Lung (tissue), 11 donors: ENCODE measurements at regions not wholly inside any gene's neighbourhood (a gene's known extent, or its start where the extent isn't known, plus 50 kb on each side); places are given as distances from the start of the nearest gene placed in this dataset.
A peak's percentile ranks its signal among the peaks of the same experiment; 100 is the strongest.

ENCODE experiments used
- ATAC-seq: fragments of 200-7000 bp; cut with Tn5 transposase; one replicate; pipeline ENCODE4 v1.9.1; 2020; ENCODE audit warnings: moderate number of reproducible peaks; ENCODE audit not compliant: insufficient read depth, low FRiP score
- DNase-seq, 3 donors: peaks; one replicate each; pipeline ENCODE4 v3.0.0-alpha.2; 2013 to 2017
- H3K27ac ChIP-seq, 2 donors: one replicate each; pipeline ENCODE4 v1.5.1; 2013; ENCODE audit warnings: mild to moderate bottlenecking in 2 of 2, moderate library complexity in 2 of 2, control low read depth in 1 of 2, inconsistent platforms in 1 of 2, low read depth in 1 of 2, low read length in 1 of 2
- H3K27me3 ChIP-seq, 3 donors: one replicate each; pipeline ENCODE4 v1.5.1; 2013; ENCODE audit warnings: low read length in 2 of 3; ENCODE audit not compliant: control insufficient read depth in 3 of 3, insufficient read depth in 3 of 3
- H3K36me3 ChIP-seq, 4 donors: one replicate each; pipeline ENCODE4 v1.5.1; 2013; ENCODE audit warnings: low read length in 4 of 4, mild to moderate bottlenecking in 1 of 4, moderate library complexity in 1 of 4; ENCODE audit not compliant: control insufficient read depth in 4 of 4, insufficient read depth in 4 of 4
- H3K4me1 ChIP-seq, 5 donors: one replicate each; pipeline ENCODE4 v1.5.1; 2013; ENCODE audit warnings: low read length in 5 of 5, mild to moderate bottlenecking in 2 of 5, moderate library complexity in 1 of 5; ENCODE audit not compliant: control insufficient read depth in 5 of 5, insufficient read depth in 5 of 5
- H3K4me3 ChIP-seq: one replicate; pipeline ENCODE4 v1.5.1; 2013; ENCODE audit warnings: mild to moderate bottlenecking, control low read depth, moderate library complexity
- H3K9ac ChIP-seq, 2 donors: one replicate each; pipeline ENCODE4 v1.5.1; 2013; ENCODE audit warnings: low read length in 2 of 2, control low read depth in 1 of 2; ENCODE audit not compliant: insufficient read depth in 1 of 2
- H3K9me3 ChIP-seq, 4 donors: one replicate each; pipeline ENCODE4 v1.5.1; 2013; ENCODE audit warnings: low read length in 3 of 4, mild to moderate bottlenecking in 1 of 4, moderate library complexity in 1 of 4; ENCODE audit not compliant: control insufficient read depth in 4 of 4, insufficient read depth in 3 of 4
- WGBS, 2 donors: extraction: QIAGEN DNeasy Blood & Tissue Kit; methylation state at CpG; one replicate each; pipeline ENCODE4 v1.1.7; 2013; 5-methylcytosine and 5-hydroxymethylcytosine counted together
- TF ChIP-seq, protein P1 (sequence below): IDR thresholded peaks from 2 replicates; pipeline ENCODE4 v1.5.1; 2012; ENCODE audit warnings: mild to moderate bottlenecking; ENCODE audit errors: control extremely low read depth, extremely low read depth
- donor health status: control.
- donor health status: control.
- donor health status: Bipolar disorder and iron deficiency.
- donor health status: healthy.
- donor health status: DM: yes; HTN: yes; CAD: no.

GRCh38 chr2:14185906-14186305 lies 446.6 kb upstream of the LRATD1 start:
- no peak overlapping the region for H3K4me3 ChIP-seq
- WGBS, 2 donors = 76 to 78% methylated on average over 2 of the region's 2 CpGs
- H3K27ac ChIP-seq = no peak overlapping the region
- no peak for DNase-seq
- no peaks in the 10 kb centered on the region for H3K36me3 ChIP-seq
- ATAC-seq = no peak
- peaks cover 0 to 9% (median 0%) of the 10 kb centered on the region in 4 donors for H3K9me3 ChIP-seq
- no peaks in the 10 kb centered on the region for H3K27me3 ChIP-seq
- no peaks in the 10 kb centered on the region for H3K4me1 ChIP-seq
- no peak overlapping the region for H3K9ac ChIP-seq
- TF ChIP-seq, protein P1, sequence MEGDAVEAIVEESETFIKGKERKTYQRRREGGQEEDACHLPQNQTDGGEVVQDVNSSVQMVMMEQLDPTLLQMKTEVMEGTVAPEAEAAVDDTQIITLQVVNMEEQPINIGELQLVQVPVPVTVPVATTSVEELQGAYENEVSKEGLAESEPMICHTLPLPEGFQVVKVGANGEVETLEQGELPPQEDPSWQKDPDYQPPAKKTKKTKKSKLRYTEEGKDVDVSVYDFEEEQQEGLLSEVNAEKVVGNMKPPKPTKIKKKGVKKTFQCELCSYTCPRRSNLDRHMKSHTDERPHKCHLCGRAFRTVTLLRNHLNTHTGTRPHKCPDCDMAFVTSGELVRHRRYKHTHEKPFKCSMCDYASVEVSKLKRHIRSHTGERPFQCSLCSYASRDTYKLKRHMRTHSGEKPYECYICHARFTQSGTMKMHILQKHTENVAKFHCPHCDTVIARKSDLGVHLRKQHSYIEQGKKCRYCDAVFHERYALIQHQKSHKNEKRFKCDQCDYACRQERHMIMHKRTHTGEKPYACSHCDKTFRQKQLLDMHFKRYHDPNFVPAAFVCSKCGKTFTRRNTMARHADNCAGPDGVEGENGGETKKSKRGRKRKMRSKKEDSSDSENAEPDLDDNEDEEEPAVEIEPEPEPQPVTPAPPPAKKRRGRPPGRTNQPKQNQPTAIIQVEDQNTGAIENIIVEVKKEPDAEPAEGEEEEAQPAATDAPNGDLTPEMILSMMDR = no peak

DNA sequence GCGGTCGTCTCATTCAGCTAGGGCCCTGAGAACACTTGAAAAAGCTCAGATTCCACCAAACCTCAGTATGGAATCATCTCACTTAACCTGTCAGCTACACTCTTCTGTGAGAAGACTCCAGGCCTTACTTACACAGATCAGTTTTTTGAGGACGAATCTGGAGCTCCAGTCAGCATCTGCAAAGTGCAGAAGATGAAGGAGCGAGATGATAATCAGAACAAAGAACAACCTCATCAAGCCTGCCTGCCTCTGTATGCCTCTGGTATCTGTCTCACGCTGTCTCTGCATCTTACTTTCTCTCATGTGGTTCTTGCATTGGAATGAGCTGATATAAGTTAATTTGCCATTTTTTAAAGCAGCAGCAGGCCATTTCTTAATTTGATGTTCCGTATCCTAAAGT lies 444.1 kb upstream of the LRATD1 start:
- ATAC-seq (no peak), DNase-seq (no peak)
- H3K4me1 ChIP-seq = no peaks in the 10 kb centered on the region
- TF ChIP-seq, protein P1 = no peak
- H3K27ac ChIP-seq = no peak overlapping the region
- H3K36me3 ChIP-seq = no peaks in the 10 kb centered on the region
- 85 to 92% methylated on average over 6 of the region's 6 CpGs for WGBS, 2 donors
- H3K27me3 ChIP-seq = no peaks in the 10 kb centered on the region
- no peak overlapping the region for H3K9ac ChIP-seq
- no peaks in the 10 kb centered on the region for H3K9me3 ChIP-seq
- H3K4me3 ChIP-seq = no peak overlapping the region

DNA sequence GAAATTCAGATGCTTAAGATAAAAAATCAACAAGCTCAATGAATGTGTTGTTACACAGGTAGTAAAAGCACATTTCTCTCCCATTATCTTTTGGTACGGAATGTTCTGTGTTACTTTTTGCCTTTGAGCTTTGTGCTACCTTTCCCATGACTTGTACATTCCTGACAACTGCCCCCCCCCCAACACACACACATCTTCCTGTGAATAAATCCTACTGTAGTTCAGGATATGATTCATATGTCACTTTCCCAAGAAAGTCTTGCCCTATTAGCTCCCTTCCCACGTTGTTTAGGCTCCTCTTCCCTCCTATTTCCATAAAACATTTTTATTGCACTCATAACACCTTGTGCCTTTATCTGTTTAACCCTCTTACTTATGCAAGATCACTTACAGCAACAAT lies 442.6 kb upstream of the LRATD1 start:
- 52 to 67% methylated on average over 2 of the region's 2 CpGs for WGBS, 2 donors
- Histone ChIP-seq H3K4me3 (no peak overlapping the region), H3K36me3 (no peaks in the 10 kb centered on the region), H3K4me1 (no peaks in the 10 kb centered on the region), H3K27me3 (no peaks in the 10 kb centered on the region), H3K9me3 (no peaks in the 10 kb centered on the region), H3K9ac (no peak overlapping the region), H3K27ac (no peak overlapping the region)
- DNase-seq = no peak
- TF ChIP-seq, protein P1 = no peak
- no peak for ATAC-seq

DNA sequence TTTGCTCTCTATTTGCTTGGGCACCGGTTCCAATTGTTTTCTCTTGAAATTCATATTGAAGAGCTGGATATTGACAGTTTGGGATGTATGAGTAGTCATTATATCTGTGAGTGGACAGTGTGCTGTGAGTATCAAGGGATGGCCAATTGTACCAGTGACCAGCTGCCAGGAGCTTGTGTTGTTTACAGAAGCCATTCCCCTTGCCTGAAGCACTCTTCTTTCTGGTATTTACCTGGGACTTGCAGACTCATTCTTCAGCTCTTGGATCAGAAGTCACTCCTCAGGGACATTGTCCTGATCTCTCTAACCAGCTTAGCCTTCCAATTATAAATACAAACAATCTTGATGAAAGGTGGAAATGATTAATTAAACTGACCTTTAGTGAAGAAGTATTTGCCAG lies 438.3 kb upstream of the LRATD1 start:
- 76 to 83% methylated on average over 1 of the region's 1 CpG for WGBS, 2 donors
- ATAC-seq (peak; percentile 20), DNase-seq (no peak)
- H3K4me1 ChIP-seq = no peaks in the 10 kb centered on the region
- no peak overlapping the region for H3K27ac ChIP-seq
- H3K27me3 ChIP-seq = no peaks in the 10 kb centered on the region
- no peak overlapping the region for H3K4me3 ChIP-seq
- H3K36me3 ChIP-seq = no peaks in the 10 kb centered on the region
- no peak overlapping the region for H3K9ac ChIP-seq
- TF ChIP-seq, protein P1 = no peak
- no peaks in the 10 kb centered on the region for H3K9me3 ChIP-seq
